ENCODE measurements at regions not wholly inside any gene's neighbourhood (a gene's known extent, or its start where the extent isn't known, plus 50 kb on each side); places are given as distances from the start of the nearest gene placed in this dataset.

DNA sequence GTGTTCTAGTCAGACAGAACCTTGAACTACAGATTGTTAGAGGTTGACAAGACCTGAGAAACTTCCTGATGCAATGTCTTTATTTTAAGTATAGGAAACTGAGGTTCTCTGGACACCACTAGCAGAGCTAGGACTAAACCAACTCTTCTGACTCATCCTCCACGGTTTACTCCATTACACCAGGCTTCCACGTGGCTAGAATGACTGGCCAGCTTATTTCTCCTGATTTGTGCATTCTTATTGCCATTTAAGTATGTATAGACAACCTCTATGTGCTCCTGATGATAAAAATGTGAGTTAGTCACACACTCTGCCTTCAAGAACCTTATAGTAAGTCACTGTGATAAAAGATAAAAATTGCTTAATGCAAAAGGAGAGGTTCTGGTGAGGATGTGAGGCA lies 182.7 kb downstream of the MEX3B start:
- TF ChIP-seq CTCF (conservative IDR thresholded peaks at IDR 0.05) (no peak), ZFX (IDR thresholded peaks at IDR 0.05) (no peak)

Data from C4-2B (cell line).